NOMO-1 (cell line): ENCODE measurements at regions not wholly inside any gene's neighbourhood (a gene's known extent, or its start where the extent isn't known, plus 50 kb on each side); places are given as distances from the start of the nearest gene placed in this dataset.

Experiments used
- DNase-seq, 2 experiments: peaks; one replicate each; lab custom pipeline; 2025; ENCODE audit not compliant: unreplicated experiment in 2 of 2; lab: John Stamatoyannopoulos, UW

DNA sequence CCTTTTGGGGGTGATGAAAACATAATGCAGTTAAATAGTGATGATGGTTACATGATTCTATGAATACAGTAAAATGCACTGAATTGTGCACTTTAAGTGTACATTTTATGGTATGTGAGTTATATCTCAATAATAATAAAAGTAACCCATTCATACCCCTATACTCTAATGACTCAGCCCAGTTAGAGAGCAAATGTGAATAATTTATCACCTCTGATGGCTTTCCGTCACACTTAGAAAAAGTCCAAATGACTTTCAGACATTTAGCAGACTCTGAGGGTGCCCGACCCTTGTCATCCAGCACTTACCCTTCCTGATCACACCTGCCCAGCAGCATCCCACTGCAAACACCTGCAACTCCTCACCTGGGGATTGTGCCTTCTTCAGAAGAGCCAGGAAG is 148.1 kb upstream of the MAF start:
- no peak for DNase-seq

GRCh38 chr16:79747688-79748087 is 147.2 kb upstream of the MAF start:
- no peak for DNase-seq

- DNase-seq = no peak
Measured at GRCh38 chr16:79740252-79740651, 139.7 kb upstream of the MAF start.

- DNase-seq = no peak
Measured at GRCh38 chr16:79735271-79735670, 134.7 kb upstream of the MAF start.

GRCh38 chr16:79734721-79735120 is 134.2 kb upstream of the MAF start:
- no peak for DNase-seq

DNA sequence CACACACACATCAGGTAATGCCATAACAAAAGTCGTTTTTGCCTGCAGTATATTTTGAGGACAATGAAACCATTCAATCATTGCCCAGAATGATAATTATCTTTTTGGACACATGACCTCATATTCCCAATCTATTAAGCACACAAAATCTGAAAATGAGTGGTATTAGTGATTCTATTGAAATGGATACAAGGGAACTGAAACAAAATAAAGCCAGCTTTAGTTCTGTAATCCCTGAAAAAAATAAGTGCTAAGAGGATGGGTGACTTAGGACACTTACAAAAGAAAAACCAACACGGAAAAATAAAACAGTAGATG is 128.3 kb upstream of the MAF start:
- no peak for DNase-seq

GRCh38 chr16:79728048-79728922 is 127.7 kb upstream of the MAF start:
- DNase-seq = no peak

GRCh38 chr16:79726902-79727301 is 126.4 kb upstream of the MAF start:
- DNase-seq = no peak

GRCh38 chr16:79725051-79725450 is 124.5 kb upstream of the MAF start:
- DNase-seq = no peak

DNA sequence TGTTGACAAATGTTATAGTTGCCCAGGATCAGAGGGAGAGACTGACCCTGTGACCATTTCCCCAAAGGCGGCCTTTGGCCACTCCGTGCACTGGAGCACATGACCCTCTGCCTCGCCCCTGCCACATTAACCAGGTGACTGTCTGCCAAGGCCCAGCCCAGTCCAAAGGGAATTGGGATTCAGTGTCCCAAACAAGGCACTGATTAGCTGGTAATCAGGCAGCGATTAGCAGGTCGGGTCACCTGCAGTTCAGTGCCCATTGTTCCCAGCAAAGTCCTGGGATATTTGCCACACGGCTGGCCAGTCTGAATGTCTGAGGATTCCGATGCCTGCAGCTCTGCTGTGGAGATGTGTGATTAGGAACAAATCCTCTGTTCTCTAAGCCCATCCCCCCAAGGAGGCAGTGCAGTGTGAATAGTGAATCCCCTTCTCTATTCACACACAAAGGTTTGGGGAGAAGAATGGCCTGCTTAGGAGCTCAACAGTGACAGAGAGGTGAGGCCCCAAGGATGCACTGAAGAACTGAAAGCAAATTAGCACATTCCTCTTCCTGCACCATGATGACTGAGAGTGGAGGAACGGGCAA is 123.1 kb upstream of the MAF start:
- DNase-seq = no peak

- no peak for DNase-seq
Measured at GRCh38 chr16:79721270-79721669, 120.7 kb upstream of the MAF start.

DNA sequence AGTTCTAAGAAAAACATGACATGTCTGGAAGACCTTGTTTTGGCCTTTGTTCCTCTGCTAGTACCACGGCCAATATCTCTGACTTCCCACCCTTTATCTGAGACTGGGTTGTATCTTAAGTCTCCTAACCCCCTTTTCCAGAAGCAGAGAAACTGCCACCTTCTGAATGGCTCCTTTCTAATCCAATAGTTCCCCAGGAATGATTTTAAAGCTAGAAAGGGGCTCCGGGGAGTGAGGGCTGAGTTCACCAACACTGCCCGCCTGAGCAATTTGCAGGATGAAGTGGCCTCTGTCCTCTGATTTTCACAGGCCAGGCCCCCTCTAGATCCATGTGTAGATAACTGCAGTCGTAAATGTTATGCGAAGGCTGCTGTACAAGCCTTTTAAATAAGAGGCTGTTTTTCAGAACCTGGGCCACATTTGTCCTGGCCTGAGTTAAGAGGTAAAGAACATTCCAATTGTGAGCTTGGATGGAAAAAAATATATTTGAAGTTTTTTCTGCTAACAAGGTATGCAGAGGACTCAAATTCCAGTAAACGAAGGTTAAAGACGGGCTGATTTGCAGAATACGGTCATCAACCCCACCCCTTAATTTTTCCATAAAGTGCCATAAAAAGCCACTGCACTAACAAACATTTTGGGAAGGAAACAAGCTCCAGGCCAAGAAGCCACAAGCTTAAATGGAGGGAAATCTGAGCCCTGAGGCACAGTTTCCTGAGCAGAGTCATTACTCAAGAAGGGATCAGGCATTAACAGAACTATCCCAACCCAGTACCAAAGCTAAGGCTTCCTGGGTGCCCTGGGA is 117.0 kb upstream of the MAF start:
- DNase-seq = no peak

- no peak for DNase-seq
Measured at GRCh38 chr16:79716645-79717332, 116.3 kb upstream of the MAF start.

DNA sequence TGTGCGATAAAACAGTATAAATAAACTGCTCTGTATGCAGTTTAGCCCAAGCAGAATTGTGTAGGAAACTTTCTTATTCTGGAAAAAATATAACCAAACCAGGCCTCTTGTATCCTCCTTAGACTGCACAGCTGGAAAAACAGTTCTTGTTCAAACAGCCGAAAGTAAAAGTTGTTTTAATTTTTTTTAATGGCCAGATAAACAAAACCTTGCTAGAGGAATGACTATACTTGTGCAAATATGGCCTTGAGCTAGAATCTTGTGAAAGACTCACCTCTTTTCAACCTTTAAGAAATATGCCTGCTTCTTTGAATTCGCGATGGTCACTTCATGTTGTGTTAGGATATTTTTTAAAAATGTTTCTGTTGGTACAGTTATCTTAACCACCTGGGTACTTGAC is 114.5 kb upstream of the MAF start:
- DNase-seq = no peak

DNA sequence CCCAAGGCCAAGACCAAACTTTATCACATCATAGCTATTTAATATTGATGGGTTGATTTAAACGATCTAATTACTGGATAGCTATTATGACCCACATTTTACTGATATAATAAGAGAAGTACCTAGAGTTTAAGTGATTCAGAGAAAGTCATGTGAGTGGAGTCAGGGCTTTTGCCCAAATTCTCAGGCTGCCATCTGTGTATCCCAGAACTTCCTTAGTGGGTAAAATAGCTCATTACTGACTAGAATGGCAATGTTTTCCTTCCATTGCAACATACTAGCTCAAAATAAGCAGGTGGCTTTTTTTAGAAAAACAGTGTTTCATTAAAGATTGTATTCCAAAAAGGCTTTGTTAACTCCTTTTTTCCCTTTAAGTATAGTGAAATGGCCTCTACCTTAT is 113.9 kb upstream of the MAF start:
- no peak for DNase-seq

DNA sequence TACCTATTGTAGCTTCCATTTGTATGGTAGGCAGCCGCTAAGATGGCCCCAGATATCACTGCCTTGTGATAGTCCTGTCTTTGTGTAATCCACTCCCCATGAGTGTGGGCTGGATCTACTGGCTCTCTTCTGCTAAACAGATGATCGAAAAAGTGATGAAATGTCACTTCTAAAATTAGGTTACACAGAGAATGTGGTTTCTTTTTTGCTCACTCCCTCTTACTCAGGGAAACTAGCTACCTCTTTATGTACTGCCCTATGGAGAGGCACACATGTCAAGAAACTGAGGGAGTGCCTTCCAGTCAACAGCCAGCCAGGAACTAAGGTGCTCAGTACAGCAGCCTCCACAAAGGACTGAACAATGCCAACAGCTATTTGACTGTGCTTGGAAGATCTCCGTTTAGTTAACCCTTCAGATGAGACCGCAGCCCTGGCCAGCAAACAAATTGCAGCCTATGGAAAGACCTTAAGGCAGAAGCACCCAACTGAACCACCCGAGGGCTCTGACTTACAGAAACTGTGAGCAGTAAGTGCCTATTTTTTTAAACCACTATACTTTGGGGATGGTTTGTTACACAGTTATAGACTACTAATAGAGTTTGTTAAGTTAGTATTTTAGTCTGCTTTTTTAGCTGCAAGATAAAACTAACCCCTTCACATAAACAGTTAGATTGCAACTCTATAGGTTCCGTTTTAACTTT is 113.2 kb upstream of the MAF start:
- DNase-seq = no peak

DNA sequence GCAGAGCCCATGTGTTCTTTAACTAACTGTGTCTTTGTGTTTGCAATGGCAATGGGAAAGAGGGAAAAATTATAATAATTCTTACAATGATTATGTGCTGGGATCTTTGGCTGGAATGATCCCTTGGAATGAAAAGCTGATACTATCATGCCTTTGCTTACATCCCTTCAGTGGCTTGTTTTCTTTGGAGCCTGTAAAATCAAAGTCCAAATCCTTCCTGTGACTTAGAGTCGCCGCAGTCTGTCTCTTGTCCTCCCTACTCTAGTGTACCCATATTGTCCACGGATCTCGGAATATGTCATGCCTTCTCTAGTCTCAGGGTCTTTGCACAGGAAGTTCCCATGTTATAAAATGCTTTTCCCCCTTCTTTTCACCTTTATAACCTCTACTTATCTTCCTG is 111.7 kb upstream of the MAF start:
- DNase-seq = no peak

GRCh38 chr16:79707876-79708275 is 107.3 kb upstream of the MAF start:
- DNase-seq = no peak

DNA sequence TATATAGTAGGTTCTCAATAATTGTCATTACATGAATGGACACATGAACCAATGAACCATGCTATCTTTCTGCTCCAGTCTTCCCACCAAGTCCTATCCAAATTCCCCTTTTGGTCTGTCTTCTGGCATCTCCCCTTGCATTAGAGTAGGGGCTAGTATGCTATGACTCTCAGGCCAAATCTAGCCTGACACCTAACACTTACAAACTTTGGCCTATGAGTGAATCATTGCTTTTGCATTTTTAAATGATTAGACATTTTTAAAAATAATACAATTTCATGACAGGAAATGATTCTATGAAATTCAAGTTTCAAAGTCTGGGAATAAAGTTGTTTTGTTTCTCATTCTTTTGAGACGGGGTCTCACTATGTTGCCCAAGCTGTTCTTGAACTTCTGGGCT is 102.5 kb upstream of the MAF start:
- no peak for DNase-seq

- DNase-seq = no peak
Measured at GRCh38 chr16:79698341-79698753, 97.8 kb upstream of the MAF start.
